ENCODE measurements at regions not wholly inside any gene's neighbourhood (a gene's known extent, or its start where the extent isn't known, plus 50 kb on each side); places are given as distances from the start of the nearest gene placed in this dataset.

DNA sequence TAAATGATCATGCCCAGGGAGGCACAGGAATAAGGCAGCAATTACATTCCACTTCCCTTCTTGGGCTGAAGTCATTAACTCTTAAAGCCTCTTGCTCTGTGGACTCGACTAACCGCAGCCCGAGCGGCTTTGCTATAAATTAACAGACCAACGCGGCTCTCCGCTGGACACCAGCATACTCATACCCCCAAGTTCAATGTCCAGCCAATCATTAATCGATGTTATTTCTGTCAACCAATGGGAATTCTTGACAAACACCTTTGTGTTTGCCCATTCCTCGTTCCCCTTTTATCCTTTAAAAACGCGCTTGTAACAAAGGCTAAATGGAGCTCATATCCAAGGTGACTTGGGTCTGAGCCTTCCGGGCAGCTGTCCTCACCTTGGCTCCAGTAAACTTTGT is 183.1 kb upstream of the RALGAPA2 start:
- no peak for TF ChIP-seq ZFX (IDR thresholded peaks at IDR 0.05; ENCODE audit: borderline replicate concordance)
- TF ChIP-seq, protein P1, sequence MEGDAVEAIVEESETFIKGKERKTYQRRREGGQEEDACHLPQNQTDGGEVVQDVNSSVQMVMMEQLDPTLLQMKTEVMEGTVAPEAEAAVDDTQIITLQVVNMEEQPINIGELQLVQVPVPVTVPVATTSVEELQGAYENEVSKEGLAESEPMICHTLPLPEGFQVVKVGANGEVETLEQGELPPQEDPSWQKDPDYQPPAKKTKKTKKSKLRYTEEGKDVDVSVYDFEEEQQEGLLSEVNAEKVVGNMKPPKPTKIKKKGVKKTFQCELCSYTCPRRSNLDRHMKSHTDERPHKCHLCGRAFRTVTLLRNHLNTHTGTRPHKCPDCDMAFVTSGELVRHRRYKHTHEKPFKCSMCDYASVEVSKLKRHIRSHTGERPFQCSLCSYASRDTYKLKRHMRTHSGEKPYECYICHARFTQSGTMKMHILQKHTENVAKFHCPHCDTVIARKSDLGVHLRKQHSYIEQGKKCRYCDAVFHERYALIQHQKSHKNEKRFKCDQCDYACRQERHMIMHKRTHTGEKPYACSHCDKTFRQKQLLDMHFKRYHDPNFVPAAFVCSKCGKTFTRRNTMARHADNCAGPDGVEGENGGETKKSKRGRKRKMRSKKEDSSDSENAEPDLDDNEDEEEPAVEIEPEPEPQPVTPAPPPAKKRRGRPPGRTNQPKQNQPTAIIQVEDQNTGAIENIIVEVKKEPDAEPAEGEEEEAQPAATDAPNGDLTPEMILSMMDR (IDR thresholded peaks at IDR 0.05): no peak
- H3K27ac ChIP-seq: no peak overlapping the region

DNA sequence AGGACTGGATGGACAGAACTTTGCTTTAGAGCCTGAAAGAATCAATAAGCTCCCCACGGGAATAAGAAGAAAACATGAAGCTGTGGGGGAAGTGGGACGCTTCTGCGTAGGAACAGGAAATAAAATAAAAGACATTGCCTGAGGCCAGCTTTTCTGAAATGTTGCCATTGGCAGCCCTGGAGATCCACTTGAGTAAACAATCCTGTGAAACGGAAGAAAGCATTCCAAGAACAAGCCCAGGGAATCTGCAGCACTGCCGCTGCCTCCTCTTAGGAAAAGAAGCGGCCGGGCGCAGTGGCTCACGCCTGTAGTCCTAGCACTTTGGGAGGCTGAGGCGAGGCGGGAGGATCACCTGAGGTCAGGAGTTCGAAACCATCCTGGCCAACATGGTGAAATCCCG is 182.3 kb upstream of the RALGAPA2 start:
- H3K27ac ChIP-seq: peak overlapping the region; percentile 10; the same call in 1 of the 2 replicates
- TF ChIP-seq, protein P1 (IDR thresholded peaks at IDR 0.05): no peak
- TF ChIP-seq ZFX (IDR thresholded peaks at IDR 0.05; ENCODE audit: borderline replicate concordance): no peak

DNA sequence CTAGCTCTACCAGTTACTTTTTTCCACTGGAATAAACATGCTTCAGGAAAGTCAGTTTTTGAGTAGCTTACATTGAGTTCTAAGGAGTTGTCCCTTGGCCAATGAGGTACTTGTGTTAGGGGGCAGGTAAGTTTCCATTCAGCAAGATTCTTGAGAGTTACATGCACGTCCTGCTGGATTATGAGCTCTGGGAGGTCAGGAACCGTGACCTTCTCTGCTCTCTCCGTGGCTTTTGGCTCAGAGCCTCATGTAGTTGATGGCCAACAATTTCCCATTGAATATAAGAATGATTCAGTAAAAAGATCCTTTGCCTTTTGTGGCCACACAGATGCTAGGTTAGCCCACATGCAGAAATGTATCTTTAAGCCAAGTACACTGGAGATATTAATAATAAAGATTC is 181.8 kb upstream of the RALGAPA2 start:
- TF ChIP-seq, protein P1 (IDR thresholded peaks at IDR 0.05): no peak
- TF ChIP-seq ZFX (IDR thresholded peaks at IDR 0.05; ENCODE audit: borderline replicate concordance): no peak
- H3K27ac ChIP-seq: peak overlapping the region; percentile 10; the same call in 1 of the 2 replicates

DNA sequence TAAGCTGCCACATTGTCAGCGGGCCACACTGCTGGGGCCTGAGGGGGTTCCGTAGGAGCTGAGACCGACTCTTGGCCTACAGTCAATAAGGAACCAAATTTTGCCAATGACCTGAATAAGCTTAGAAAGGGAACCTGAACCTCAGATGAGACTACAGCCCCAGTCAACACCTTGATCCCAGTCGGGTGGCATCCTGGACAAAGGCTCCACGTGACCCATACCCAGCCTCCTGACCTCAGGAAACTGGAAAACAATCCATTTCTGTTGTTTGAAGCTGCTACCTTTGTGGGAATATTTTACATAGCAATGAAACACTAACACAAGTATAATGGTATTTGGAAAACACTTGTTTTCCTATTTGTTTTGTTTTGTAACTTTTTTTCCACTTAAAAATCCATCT is 179.9 kb upstream of the RALGAPA2 start:
- H3K27ac ChIP-seq: no peak overlapping the region
- TF ChIP-seq, protein P1 (IDR thresholded peaks at IDR 0.05): no peak
- no peak for TF ChIP-seq ZFX (IDR thresholded peaks at IDR 0.05; ENCODE audit: borderline replicate concordance)

DNA sequence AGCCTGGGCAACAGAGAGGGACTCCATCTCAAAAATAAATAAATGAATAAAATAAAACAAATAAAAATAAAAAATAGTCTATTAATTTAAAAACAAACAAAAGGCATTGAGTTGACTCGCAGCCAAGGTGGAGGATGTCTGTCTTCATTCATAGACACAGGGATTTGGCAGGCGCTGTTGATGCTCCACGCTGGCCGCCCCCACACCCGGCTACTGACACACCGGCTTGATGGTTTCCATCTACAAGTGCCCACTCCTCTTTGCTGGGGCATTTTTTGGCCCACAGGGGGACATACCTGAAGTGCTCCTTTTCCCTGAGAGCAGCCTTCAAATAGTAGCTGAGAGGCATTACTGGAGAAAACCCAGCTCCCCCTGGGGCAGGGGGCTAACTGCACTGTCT is 178.3 kb upstream of the RALGAPA2 start:
- no peak overlapping the region for H3K27ac ChIP-seq
- TF ChIP-seq, protein P1 (IDR thresholded peaks at IDR 0.05): no peak

DNA sequence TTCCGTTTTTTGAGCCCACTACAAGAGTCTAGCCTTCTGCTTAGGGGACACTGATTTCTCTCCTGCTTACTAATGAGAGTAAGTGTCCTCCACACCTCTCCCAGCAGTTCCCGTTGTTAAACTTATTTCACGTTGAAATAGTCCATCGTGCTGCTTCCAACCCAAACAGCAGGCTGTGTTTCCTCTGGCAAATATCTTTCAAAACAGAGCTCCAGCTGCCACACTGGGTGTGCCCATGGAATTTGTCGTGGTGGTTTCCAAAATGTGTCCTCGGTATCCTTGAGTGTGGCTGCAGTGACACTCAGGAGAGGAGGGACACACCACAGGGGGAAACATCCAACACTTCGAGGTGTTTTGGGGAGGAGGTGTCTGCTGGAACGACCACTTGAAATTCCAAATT is 176.5 kb upstream of the RALGAPA2 start:
- TF ChIP-seq, protein P1 (IDR thresholded peaks at IDR 0.05): no peak
- TF ChIP-seq ZFX (IDR thresholded peaks at IDR 0.05; ENCODE audit: borderline replicate concordance): no peak
- H3K27ac ChIP-seq: no peak overlapping the region

DNA sequence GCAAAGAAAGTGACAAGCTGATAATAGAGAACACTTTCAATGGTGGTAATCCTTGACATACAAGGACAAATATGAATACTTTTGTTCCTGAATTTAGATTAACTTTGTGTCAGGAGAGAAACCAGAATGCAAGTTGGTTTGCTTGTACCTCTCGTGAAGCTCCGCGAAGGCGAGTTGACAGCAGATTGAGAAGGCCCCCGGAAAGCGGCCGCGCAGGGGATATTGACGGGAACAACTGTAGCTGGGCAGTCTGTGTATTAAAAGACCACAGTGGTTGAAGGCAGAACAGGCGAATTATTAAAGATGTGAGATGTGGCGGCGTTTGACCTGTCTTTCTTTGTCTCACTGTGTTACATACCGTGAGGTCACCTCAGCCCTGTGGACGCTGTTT is 175.8 kb upstream of the RALGAPA2 start:
- TF ChIP-seq ZFX (IDR thresholded peaks at IDR 0.05; ENCODE audit: borderline replicate concordance): no peak
- TF ChIP-seq, protein P1 (IDR thresholded peaks at IDR 0.05): no peak
- H3K27ac ChIP-seq: no peak overlapping the region

Measured in 22Rv1 (cell line).